Calu3 (cell line): ENCODE measurements at regions not wholly inside any gene's neighbourhood (a gene's known extent, or its start where the extent isn't known, plus 50 kb on each side); places are given as distances from the start of the nearest gene placed in this dataset.

Experiments
- BruUV-seq: library from RNA; stranded (reverse); fragments of 400-500 nt; replicated peaks from 2 replicates; lab custom pipeline; 2021; lab: Mats Ljungman, UMichigan
- CTCF ChIA-PET: fragments of 300-600 bp; sonication (Branson Sonifier 250); formaldehyde crosslinking; loops from one replicate; lab custom pipeline; 2022; ENCODE audit warnings: antibody characterized with exemption; lab: Charles Lee
- DNase-seq: peaks from one replicate; pipeline ENCODE4 v3.0.0; 2022
- H3K27ac Mint-ChIP-seq: one replicate; pipeline ENCODE4 v1.8.0; 2022; ENCODE audit warnings: mixed read lengths; ENCODE audit not compliant: unreplicated experiment
- H3K27me3 Mint-ChIP-seq: one replicate; pipeline ENCODE4 v1.8.0; 2022; ENCODE audit warnings: mixed read lengths; ENCODE audit not compliant: unreplicated experiment
- H3K36me3 Mint-ChIP-seq: one replicate; pipeline ENCODE4 v1.8.0; 2022; ENCODE audit warnings: mild to moderate bottlenecking, moderate library complexity, mixed read lengths; ENCODE audit not compliant: insufficient read depth, unreplicated experiment
- H3K4me1 Mint-ChIP-seq: one replicate; pipeline ENCODE4 v1.8.0; 2022; ENCODE audit warnings: mild to moderate bottlenecking, low read depth, mixed read lengths; ENCODE audit not compliant: unreplicated experiment
- H3K4me3 Mint-ChIP-seq: one replicate; pipeline ENCODE4 v1.8.0; 2022; ENCODE audit warnings: mild to moderate bottlenecking, low read depth, moderate library complexity, mixed read lengths; ENCODE audit not compliant: unreplicated experiment
- H3K9me3 Mint-ChIP-seq: one replicate; pipeline ENCODE4 v1.8.0; 2022; ENCODE audit warnings: low read depth, mixed read lengths; ENCODE audit not compliant: unreplicated experiment
- CTCF ChIP-seq: fragments of 200-600 bp; IDR thresholded peaks from one replicate; pipeline ENCODE4 v1.8.0; 2022; ENCODE audit warnings: antibody characterized with exemption; ENCODE audit not compliant: unreplicated experiment
- intact Hi-C: fragments of 100-400 bp; cut with micrococcal nuclease; formaldehyde crosslinking; loops from one replicate; pipeline ENCODE4 v1.10.0; 2022; ENCODE audit not compliant: unreplicated experiment

- H3K4me1 Mint-ChIP-seq: no peaks in the 10 kb centered on the region
These were observed 584.8 kb downstream of the MBD2 start for GRCh38 chr18:53639687-53640086.

GRCh38 chr18:53629337-53629736, 595.1 kb downstream of the MBD2 start:
- Mint-ChIP-seq H3K27ac (no peak overlapping the region), H3K27me3 (no peaks in the 10 kb centered on the region), H3K4me1 (no peaks in the 10 kb centered on the region), H3K4me3 (no peak overlapping the region), H3K36me3 (no peaks in the 10 kb centered on the region), H3K9me3 (peaks cover 17% of the 10 kb centered on the region)
- CTCF ChIA-PET: no interaction called here
- no peak for DNase-seq
- no TSS peak for BruUV-seq
- no peak for TF ChIP-seq CTCF
- intact Hi-C loops: no loop called here

More at GRCh38 chr18:53639687-53640086, 584.8 kb downstream of the MBD2 start:
- Mint-ChIP-seq H3K4me3 (no peak overlapping the region), H3K27me3 (no peaks in the 10 kb centered on the region), H3K9me3 (peaks cover 12% of the 10 kb centered on the region), H3K27ac (no peak overlapping the region), H3K36me3 (no peaks in the 10 kb centered on the region)
- BruUV-seq: no TSS peak
- intact Hi-C loops: no loop called here
- CTCF ChIA-PET: no interaction called here
- no peak for TF ChIP-seq CTCF
- no peak for DNase-seq

- DNase-seq: no peak
- H3K9me3 Mint-ChIP-seq: peaks cover 13% of the 10 kb centered on the region
- H3K27me3 Mint-ChIP-seq: no peaks in the 10 kb centered on the region
- H3K4me3 Mint-ChIP-seq: no peak overlapping the region
- intact Hi-C loops: no loop called here
- H3K4me1 Mint-ChIP-seq: no peaks in the 10 kb centered on the region
- no TSS peak for BruUV-seq
- TF ChIP-seq CTCF: no peak
- no peak overlapping the region for H3K27ac Mint-ChIP-seq
- no peaks in the 10 kb centered on the region for H3K36me3 Mint-ChIP-seq
- CTCF ChIA-PET: no interaction called here
These were observed 598.4 kb downstream of the MBD2 start for GRCh38 chr18:53625997-53626599.

GRCh38 chr18:53610957-53611356, 613.5 kb downstream of the MBD2 start:
- no peak for TF ChIP-seq CTCF
- Mint-ChIP-seq H3K4me3 (no peak overlapping the region), H3K27me3 (no peaks in the 10 kb centered on the region), H3K9me3 (no peaks in the 10 kb centered on the region), H3K27ac (no peak overlapping the region), H3K36me3 (no peaks in the 10 kb centered on the region), H3K4me1 (no peaks in the 10 kb centered on the region)
- BruUV-seq: no TSS peak
- CTCF ChIA-PET: no interaction called here
- intact Hi-C loops: no loop called here
- no peak for DNase-seq
